22Rv1 (cell line): ENCODE measurements at regions not wholly inside any gene's neighbourhood (a gene's known extent, or its start where the extent isn't known, plus 50 kb on each side); places are given as distances from the start of the nearest gene placed in this dataset.

Experiments
- ZFX ChIP-seq: fragments of 450-650 bp; IDR thresholded peaks from 2 replicates; pipeline ENCODE4 v1.6.1; 2017; ENCODE audit warnings: antibody characterized with exemption, borderline replicate concordance
- TF ChIP-seq, protein P1 (sequence below): fragments of 450-650 bp; IDR thresholded peaks from 2 replicates; pipeline ENCODE4 v1.5.1; 2017; ENCODE audit warnings: mild to moderate bottlenecking

DNA sequence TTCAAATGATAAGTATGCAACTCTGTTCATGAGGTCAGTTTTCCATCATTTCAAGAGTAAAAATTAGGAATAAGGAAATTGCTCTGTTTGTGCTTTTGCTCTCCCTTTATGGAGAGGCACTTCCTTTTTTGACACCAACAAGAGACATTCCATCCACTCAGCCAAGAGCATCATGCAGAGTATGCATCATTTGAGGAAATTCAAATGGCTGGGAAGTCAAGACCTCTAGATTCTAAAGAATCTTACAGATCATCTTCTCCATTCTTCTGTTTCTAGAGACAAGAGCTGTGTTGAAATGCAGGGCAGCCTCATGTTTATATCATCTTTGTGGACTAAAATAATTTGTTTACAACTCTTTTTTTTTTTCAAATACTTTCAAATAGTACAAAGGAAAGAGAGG, 669.4 kb downstream of the CDH11 start:
- TF ChIP-seq, protein P1, sequence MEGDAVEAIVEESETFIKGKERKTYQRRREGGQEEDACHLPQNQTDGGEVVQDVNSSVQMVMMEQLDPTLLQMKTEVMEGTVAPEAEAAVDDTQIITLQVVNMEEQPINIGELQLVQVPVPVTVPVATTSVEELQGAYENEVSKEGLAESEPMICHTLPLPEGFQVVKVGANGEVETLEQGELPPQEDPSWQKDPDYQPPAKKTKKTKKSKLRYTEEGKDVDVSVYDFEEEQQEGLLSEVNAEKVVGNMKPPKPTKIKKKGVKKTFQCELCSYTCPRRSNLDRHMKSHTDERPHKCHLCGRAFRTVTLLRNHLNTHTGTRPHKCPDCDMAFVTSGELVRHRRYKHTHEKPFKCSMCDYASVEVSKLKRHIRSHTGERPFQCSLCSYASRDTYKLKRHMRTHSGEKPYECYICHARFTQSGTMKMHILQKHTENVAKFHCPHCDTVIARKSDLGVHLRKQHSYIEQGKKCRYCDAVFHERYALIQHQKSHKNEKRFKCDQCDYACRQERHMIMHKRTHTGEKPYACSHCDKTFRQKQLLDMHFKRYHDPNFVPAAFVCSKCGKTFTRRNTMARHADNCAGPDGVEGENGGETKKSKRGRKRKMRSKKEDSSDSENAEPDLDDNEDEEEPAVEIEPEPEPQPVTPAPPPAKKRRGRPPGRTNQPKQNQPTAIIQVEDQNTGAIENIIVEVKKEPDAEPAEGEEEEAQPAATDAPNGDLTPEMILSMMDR: no peak
- no peak for TF ChIP-seq ZFX
